A549 (cell line): ENCODE measurements at regions not wholly inside any gene's neighbourhood (a gene's known extent, or its start where the extent isn't known, plus 50 kb on each side); places are given as distances from the start of the nearest gene placed in this dataset.
A peak's percentile ranks its signal among the peaks of the same experiment; 100 is the strongest.

Experiments used
- ATAC-seq, 2 experiments: fragments of 200-7000 bp in 1 of 2; fragments of >200 bp in 1 of 2; cut with Nextera tagmentation in 1 of 2; cut with Tn5 transposase in 1 of 2; 3 replicates each; pipeline versions ENCODE4 v1.8.0 to v1.9.1; 2018 to 2020; ENCODE audit warnings: mild to moderate bottlenecking in 1 of 2, moderate library complexity in 1 of 2
- CTCF ChIA-PET: fragments of 300-600 bp; sonication (Branson Sonifier 250); formaldehyde crosslinking; extraction: SDS; loops from one replicate; lab custom pipeline; 2021; ENCODE audit warnings: antibody characterized with exemption, inconsistent platforms; lab: Yijun Ruan, JAX
- POLR2A ChIA-PET: fragments of 350-600 bp; formaldehyde crosslinking; extraction: SDS; loops from one replicate; lab custom pipeline; 2021; ENCODE audit warnings: antibody characterized with exemption, inconsistent platforms; lab: Yijun Ruan, JAX
- DNase-seq, 2 experiments: peaks; one replicate each; pipeline versions ENCODE4 v3.0.0 to v3.0.0-alpha.2; 2011 to 2016; ENCODE audit warnings: low read depth in 1 of 2, low spot score in 1 of 2
- FAIRE-seq: peaks from 2 replicates; lab custom pipeline; 2011; peaks lifted over from hg19 to GRCh38; lab: Jason Lieb, UNC
- H3K27ac ChIP-seq, 2 experiments: fragments of >200 bp; sonication (Bioruptor Twin); formaldehyde crosslinking; 3 replicates each; pipeline ENCODE4 v1.5.1; 2016 to 2017
- H3K4me1 ChIP-seq: fragments of >200 bp; sonication (Bioruptor Twin); formaldehyde crosslinking; 3 replicates; pipeline ENCODE4 v1.6.1; 2016
- H3K4me2 ChIP-seq: fragments of >200 bp; sonication (Bioruptor Twin); formaldehyde crosslinking; 3 replicates; pipeline ENCODE4 v1.6.1; 2016
- H3K4me3 ChIP-seq: fragments of >200 bp; sonication (Bioruptor Twin); formaldehyde crosslinking; 3 replicates; pipeline ENCODE4 v1.5.1; 2016
- H3K9me3 ChIP-seq: fragments of >200 bp; sonication (Bioruptor Twin); formaldehyde crosslinking; 3 replicates; pipeline ENCODE4 v1.6.1; 2016
- ATOH8 ChIP-seq: fragments of 250-450 bp; sonication (Bioruptor Pico); IDR thresholded peaks from 2 replicates; pipeline ENCODE4 v1.5.0; 2020; ENCODE audit warnings: low read depth, mild to moderate bottlenecking, moderate library complexity
- BHLHE40 ChIP-seq: IDR thresholded peaks from 2 replicates; pipeline ENCODE4 v1.6.1; 2012; ENCODE audit warnings: low read depth, low read length, inconsistent platforms
- CBX2 ChIP-seq: fragments of 200-600 bp; sonication (generic); IDR thresholded peaks from 2 replicates; pipeline ENCODE4 v1.6.1; 2016; ENCODE audit warnings: low read depth, mild to moderate bottlenecking, borderline replicate concordance
- CBX8 ChIP-seq: fragments of 200-600 bp; sonication (generic); IDR thresholded peaks from 2 replicates; pipeline ENCODE4 v1.6.1; 2016
- CEBPB ChIP-seq, 2 experiments: fragments of >200 bp in 1 of 2; sonication (Bioruptor Twin) in 1 of 2; formaldehyde crosslinking in 1 of 2; IDR thresholded peaks; 2 replicates each; pipeline ENCODE4 v1.6.1; 2012 to 2016
- EHMT2 ChIP-seq: fragments of 200-600 bp; sonication (generic); IDR thresholded peaks from 2 replicates; pipeline ENCODE4 v1.6.1; 2016; ENCODE audit warnings: antibody characterized with exemption, low read depth, mild to moderate bottlenecking, moderate library complexity
- EP300 ChIP-seq, 2 experiments: fragments of >200 bp; sonication (Bioruptor Twin); formaldehyde crosslinking; IDR thresholded peaks; 2 replicates in 1 of 2; 3 replicates in 1 of 2; pipeline ENCODE4 v1.6.1; 2016 to 2017
- FOSB ChIP-seq: fragments of 250-450 bp; sonication (Bioruptor Pico); IDR thresholded peaks from 2 replicates; pipeline ENCODE4 v1.5.0; 2020; ENCODE audit warnings: mild to moderate bottlenecking, moderate library complexity
- FOSL2 ChIP-seq, 2 experiments: fragments of 450-650 bp in 1 of 2; fragments of >200 bp in 1 of 2; sonication (Bioruptor Twin) in 1 of 2; formaldehyde crosslinking; IDR thresholded peaks; 2 replicates each; pipeline versions ENCODE4 v1.5.0 to v1.6.1; 2016 to 2020; ENCODE audit warnings: mild to moderate bottlenecking in 1 of 2, moderate library complexity in 1 of 2
- GATA3 ChIP-seq: IDR thresholded peaks from 2 replicates; pipeline ENCODE4 v1.6.1; 2012; ENCODE audit warnings: borderline replicate concordance
- HDAC2 ChIP-seq: fragments of 200-600 bp; sonication (generic); IDR thresholded peaks from 2 replicates; pipeline ENCODE4 v1.6.1; 2016
- HOXB5 ChIP-seq: fragments of 250-450 bp; sonication (Bioruptor Pico); IDR thresholded peaks from 2 replicates; pipeline ENCODE4 v1.5.0; 2020; ENCODE audit warnings: mild to moderate bottlenecking, moderate library complexity
- JUNB ChIP-seq: fragments of >200 bp; sonication (Bioruptor Twin); formaldehyde crosslinking; IDR thresholded peaks from 2 replicates; pipeline ENCODE4 v1.6.1; 2016
- KDM1A ChIP-seq: fragments of 200-600 bp; sonication (generic); IDR thresholded peaks from 2 replicates; pipeline ENCODE4 v1.6.1; 2016; ENCODE audit warnings: low read depth, mild to moderate bottlenecking
- MAFK ChIP-seq: fragments of 450-650 bp; IDR thresholded peaks from 2 replicates; pipeline ENCODE4 v1.6.1; 2014; ENCODE audit not compliant: partially characterized antibody
- MAZ ChIP-seq: fragments of 150-350 bp; IDR thresholded peaks from 2 replicates; pipeline ENCODE4 v1.6.1; 2014; ENCODE audit warnings: antibody characterized with exemption, low read depth, low read length, borderline replicate concordance
- PHF8 ChIP-seq: fragments of 200-600 bp; sonication (generic); IDR thresholded peaks from 2 replicates; pipeline ENCODE4 v1.6.1; 2016; ENCODE audit warnings: low read depth, mild to moderate bottlenecking, antibody characterized with exemption, moderate library complexity, borderline replicate concordance
- POLR2A ChIP-seq: IDR thresholded peaks from 2 replicates; pipeline ENCODE4 v1.6.1; 2012; ENCODE audit warnings: mild to moderate bottlenecking, low read length
- RAD21 ChIP-seq, 2 experiments: fragments of >200 bp in 1 of 2; sonication (Bioruptor Twin) in 1 of 2; formaldehyde crosslinking in 1 of 2; IDR thresholded peaks in 1 of 2; conservative IDR thresholded peaks in 1 of 2; 2 replicates in 1 of 2; 3 replicates in 1 of 2; pipeline ENCODE4 v1.6.1; 2012 to 2018; ENCODE audit warnings: inconsistent platforms in 1 of 2
- RCOR1 ChIP-seq: fragments of 150-350 bp; IDR thresholded peaks from 2 replicates; pipeline ENCODE4 v1.6.1; 2014; ENCODE audit warnings: antibody characterized with exemption, low read length, low read depth
- RFX5 ChIP-seq: fragments of 450-650 bp; IDR thresholded peaks from 2 replicates; pipeline ENCODE4 v1.7.1; 2014; ENCODE audit warnings: antibody characterized with exemption, mild to moderate bottlenecking, moderate library complexity
- RNF2 ChIP-seq: fragments of 200-600 bp; sonication (generic); IDR thresholded peaks from 2 replicates; pipeline ENCODE4 v1.6.1; 2016; ENCODE audit warnings: low read depth, mild to moderate bottlenecking, antibody characterized with exemption, moderate library complexity, borderline replicate concordance
- WGBS: methylation state at CpG from one replicate; pipeline ENCODE4 v1.1.6; 2017; ENCODE audit errors: missing lambda C conversion rate; 5-methylcytosine and 5-hydroxymethylcytosine counted together
- TF ChIP-seq, protein P1 (sequence below): fragments of 150-350 bp; IDR thresholded peaks from 2 replicates; pipeline ENCODE4 v1.6.1; 2014; ENCODE audit warnings: low read depth, mild to moderate bottlenecking, low read length

DNA sequence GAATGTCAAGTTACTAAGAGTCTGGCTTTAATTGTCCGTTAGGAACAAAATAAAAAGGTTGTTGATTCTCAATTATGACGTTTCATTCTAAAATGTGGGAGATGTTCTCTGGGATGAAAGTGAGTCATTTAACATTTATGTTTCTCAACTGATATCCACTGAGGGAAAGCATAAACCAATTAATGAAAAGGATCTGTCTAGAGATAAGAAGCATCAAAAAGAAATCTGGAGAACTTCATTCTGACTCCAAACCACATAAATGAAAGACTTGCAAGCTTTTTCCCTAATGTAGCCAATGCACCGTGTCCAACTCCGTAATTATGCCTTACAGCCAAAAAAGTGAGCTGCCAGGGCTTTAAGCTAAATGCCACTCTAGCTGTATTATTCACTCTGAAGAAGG is 654.2 kb downstream of the TLE1 start (continued):
- TF ChIP-seq EHMT2 (no peak), MAFK (no peak)

DNA sequence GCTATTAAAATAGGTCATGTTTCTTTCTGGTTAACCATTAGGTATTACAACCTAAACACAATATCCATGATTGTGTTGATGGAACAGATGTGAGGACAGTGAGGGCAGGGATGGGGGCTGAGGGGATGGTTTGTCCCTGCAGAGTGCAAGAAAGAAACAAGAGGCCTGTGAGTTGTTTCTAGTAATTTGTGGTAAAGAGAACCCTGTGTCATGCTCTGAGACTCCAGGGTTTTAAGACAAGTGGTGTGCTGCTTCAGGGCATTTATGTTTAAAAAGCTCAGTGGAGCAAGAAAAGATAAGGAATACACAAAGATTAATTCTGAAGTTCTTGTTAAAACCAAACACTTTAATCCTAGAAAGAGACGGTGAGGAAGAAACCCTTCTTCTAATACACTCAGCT is 656.5 kb downstream of the TLE1 start:
- TF ChIP-seq RFX5 (no peak), RCOR1 (no peak), ATOH8 (CRISPR knock-in tag) (no peak), GATA3 (no peak), KDM1A (no peak), BHLHE40 (no peak), CBX8 (no peak), EP300 (IDR thresholded peaks at IDR 0.05) (no peak), MAZ (no peak), POLR2A (no peak), HDAC2 (no peak), FOSB (CRISPR knock-in tag) (no peak), RNF2 (no peak)
- TF ChIP-seq, protein P1, sequence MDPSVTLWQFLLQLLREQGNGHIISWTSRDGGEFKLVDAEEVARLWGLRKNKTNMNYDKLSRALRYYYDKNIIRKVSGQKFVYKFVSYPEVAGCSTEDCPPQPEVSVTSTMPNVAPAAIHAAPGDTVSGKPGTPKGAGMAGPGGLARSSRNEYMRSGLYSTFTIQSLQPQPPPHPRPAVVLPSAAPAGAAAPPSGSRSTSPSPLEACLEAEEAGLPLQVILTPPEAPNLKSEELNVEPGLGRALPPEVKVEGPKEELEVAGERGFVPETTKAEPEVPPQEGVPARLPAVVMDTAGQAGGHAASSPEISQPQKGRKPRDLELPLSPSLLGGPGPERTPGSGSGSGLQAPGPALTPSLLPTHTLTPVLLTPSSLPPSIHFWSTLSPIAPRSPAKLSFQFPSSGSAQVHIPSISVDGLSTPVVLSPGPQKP, result no peak
- Histone ChIP-seq H3K4me2 (peak overlapping the region; percentile 53; the same call in 1 of the 3 replicates), H3K4me3 (no peak overlapping the region), H3K4me1 (peaks cover 36% of the 10 kb centered on the region), H3K9me3 (no peaks in the 10 kb centered on the region), H3K27ac (peak overlapping the region; percentile 18 to 75; a peak in 4 of 6 replicates)
- ChIA-PET POLR2A (no interaction called here), CTCF (interaction anchor here (2.3 kb wide), 1 partner anchor 11 kb away, joined by 4 read pairs; no protein-coding TSS in a partner anchor)
- FAIRE-seq, result no peak
- no peak for ATAC-seq
- no peak for DNase-seq
- 57% methylated on average over 1 of the region's 1 CpG for WGBS

DNA sequence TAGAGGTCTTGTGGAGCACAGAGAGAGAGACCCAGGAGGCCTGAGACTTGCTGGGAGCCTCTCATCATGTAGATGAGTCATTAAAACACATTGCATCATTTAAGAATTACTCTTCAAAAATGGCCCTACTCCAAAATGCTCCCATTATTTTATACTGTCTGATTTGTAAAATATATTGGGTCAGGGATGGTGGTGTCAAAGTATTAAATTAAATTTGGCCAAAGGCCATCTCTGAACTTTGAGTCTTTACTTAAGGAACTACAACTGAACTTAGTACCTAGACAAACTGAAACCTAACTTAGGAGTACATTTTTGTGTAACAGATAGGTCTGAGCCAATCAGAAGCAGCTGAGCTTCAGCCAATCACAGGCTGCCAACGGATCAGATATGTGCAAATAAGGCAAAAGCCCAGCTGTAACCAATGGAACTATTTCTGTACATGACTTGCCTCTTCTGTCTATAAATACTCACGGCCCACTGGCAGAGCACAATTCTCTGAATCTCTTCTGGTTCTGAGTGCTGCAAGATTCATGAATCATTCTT is 657.2 kb downstream of the TLE1 start:
- peak in 1 of 2 experiments; percentile 60; a peak in 3 of 6 replicates for ATAC-seq
- TF ChIP-seq CEBPB (IDR thresholded peaks at IDR 0.05), result peak; percentile 51 to 56; a peak in 2 of 4 replicates
- TF ChIP-seq JUNB, result peak; percentile 53; the same call in 1 of the 2 replicates
- peak; percentile 72 for TF ChIP-seq FOSL2 (IDR thresholded peaks at IDR 0.05)
- peak; percentile 67 for TF ChIP-seq FOSL2 (CRISPR knock-in tag; IDR thresholded peaks at IDR 0.05)
- TF ChIP-seq MAZ, result no peak
- TF ChIP-seq POLR2A, result no peak
- no peak; a peak in 1 of 5 replicates for TF ChIP-seq RAD21 (conservative IDR thresholded peaks at IDR 0.05 in 1 of 2, IDR thresholded peaks at IDR 0.05 in 1 of 2)
- no peak for TF ChIP-seq PHF8
- no peak for TF ChIP-seq CBX2
- no peak for TF ChIP-seq HOXB5 (CRISPR knock-in tag)
- peak; percentile 1 to 54 for DNase-seq
- WGBS, result 66% methylated on average over 2 of the region's 2 CpGs
- no peaks in the 10 kb centered on the region for H3K9me3 ChIP-seq
- peak overlapping the region; percentile 53 for H3K4me2 ChIP-seq
- CTCF ChIA-PET, result interaction anchor here (2.3 kb wide), 1 partner anchor 12 kb away, joined by 4 read pairs; no protein-coding TSS in a partner anchor
- no peak overlapping the region for H3K4me3 ChIP-seq
- FAIRE-seq, result no peak
- POLR2A ChIA-PET, result no interaction called here
- peaks cover 40% of the 10 kb centered on the region for H3K4me1 ChIP-seq
- peak overlapping the region; percentile 51 to 75; a peak in 5 of 6 replicates for H3K27ac ChIP-seq
